NCI-H82 treated with DMSO at 0.1 percent for 48 hours (cell line): ENCODE measurements at regions not wholly inside any gene's neighbourhood (a gene's known extent, or its start where the extent isn't known, plus 50 kb on each side); places are given as distances from the start of the nearest gene placed in this dataset.
"Not testable (repeated sequence)": the region's sequence is repeated elsewhere in the genome, so short reads cannot be mapped to it uniquely, and the experiment has no call there.

Source experiments
- DNase-seq: peaks from one replicate; lab custom pipeline; 2025; ENCODE audit not compliant: unreplicated experiment; lab: John Stamatoyannopoulos, UW

- not testable (repeated sequence) for DNase-seq
Measured at GRCh38 chr14:87733115-87733514, 259.9 kb downstream of the GALC start.

GRCh38 chr14:87732562-87732961 is 260.4 kb downstream of the GALC start:
- DNase-seq, result no peak

GRCh38 chr14:87725318-87725717 is 267.7 kb downstream of the GALC start:
- DNase-seq, result peak; percentile 1

DNA sequence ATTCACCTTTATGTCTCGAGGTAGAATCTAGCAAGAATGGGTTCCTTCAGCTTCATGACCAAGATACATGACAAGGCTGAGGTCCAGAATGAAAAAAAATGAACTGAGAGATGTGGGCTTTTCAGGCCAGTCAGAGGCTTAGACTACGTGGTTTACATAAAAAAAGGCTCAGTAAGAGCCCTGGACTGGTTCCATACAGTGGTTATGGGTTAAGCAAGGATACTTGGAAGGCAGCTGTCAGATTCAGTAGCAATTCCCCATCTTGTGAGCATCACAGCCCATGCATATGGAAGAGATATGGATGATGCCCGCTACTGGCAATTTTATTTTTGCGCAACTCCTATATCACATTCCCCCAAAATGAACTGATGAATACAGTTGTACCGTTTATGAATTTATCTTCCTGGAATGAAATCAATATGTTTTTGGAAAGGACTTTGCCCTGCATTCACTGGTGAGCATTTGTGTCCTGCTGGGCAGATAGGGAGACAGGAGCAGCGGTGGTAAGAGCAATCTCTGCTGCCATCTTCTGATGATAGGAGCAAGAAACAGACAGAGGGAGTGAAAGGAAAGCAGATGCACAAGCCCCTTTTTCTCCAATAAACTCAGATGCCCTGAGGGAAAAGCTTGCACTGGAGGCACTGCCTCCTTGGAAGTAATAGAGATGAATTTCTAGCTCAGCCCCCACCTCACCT is 280.4 kb downstream of the GALC start:
- no peak for DNase-seq

DNA sequence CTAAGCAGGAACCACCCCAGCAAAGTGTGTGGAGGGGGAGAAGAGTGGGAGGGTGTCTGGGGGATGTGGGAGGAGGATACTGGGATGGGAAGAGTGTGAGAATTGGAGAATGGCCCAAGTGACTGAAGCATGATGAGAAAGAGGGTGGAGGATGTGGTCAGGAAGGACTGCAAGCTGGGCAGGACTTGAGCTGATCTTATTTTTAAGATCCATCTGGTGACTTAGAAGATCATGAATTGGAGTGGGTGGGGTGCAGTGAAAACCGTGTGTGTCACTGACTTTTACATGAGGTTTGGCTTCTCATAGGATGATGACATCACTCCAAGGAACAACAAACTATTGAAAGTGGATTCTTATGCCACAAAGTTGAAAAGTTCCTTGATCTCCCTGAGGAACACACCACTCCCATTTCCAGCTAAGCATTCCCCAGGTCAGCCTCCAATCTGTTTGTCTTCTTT is 287.5 kb downstream of the GALC start:
- DNase-seq, result no peak

GRCh38 chr14:87698481-87698880 is 294.5 kb downstream of the GALC start:
- DNase-seq, result no peak

DNA sequence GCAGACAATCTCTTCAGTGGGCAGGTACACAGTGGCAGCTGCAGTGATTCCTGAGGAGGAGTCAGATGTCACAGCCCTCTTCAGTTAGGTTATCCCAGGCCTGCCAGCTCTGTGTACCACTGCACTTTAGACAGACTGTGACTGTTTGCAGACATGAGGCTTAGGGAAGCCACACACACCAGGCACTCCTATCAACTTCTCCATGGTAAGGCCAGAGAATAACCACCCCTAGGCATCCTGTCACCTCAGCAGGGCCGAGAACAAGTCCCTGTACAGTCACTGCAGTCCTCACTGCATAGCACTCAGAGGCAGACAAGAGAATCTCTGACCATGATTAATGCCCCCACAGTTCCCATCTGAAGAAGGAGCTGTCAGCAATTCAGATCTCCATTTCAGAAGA is 296.5 kb downstream of the GALC start:
- DNase-seq, result no peak

- DNase-seq, result no peak
Measured at GRCh38 chr14:87691042-87691881, 301.7 kb downstream of the GALC start.

DNA sequence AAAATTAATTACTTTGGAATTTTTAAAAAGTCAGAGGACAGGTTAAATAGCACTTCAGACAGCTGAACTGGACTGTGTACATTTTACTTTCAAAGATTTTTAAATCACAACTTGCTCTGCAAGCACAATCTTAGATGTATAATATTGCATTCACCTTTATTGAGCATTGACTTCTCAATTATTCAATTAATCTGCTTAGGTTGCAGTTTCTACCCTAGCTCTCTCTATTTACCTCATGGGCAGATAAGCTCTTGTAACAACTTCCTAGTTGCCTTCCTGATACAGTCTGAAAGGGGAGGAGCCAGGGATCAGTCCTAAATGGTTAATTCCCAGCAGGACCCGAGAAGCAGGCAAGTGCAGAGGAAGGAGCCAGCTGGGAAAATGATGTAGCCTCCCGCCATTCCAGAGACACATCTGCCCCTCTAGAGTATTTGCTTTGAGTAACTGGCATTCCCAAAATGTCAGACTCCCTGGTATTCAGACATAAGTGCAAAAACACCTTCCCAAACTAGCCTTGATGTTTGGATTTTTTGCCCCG is 302.8 kb downstream of the GALC start:
- peak; percentile 67 for DNase-seq

GRCh38 chr14:87688524-87688923 is 304.5 kb downstream of the GALC start:
- no peak for DNase-seq

DNA sequence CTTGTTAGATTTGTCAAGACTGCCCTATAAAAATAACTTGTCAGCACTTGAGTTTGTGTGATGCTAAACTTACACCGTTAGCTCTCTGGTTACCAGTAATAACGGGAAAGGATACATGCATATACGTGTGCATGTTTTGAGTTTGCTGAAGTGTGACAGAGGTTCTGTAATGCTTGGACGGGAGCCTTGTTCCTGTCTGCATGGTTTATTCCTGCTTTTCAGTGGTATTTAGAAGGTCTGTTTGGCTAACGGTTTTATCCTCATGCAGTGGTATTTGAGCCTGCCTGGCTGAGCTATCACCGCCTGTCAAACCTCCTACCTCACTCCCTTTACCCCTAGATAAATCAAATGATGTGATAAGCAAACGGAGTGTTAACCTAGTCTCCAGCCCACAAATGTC is 305.6 kb downstream of the GALC start:
- no peak for DNase-seq

- no peak for DNase-seq
Measured at GRCh38 chr14:87686746-87687145, 306.2 kb downstream of the GALC start.

DNA sequence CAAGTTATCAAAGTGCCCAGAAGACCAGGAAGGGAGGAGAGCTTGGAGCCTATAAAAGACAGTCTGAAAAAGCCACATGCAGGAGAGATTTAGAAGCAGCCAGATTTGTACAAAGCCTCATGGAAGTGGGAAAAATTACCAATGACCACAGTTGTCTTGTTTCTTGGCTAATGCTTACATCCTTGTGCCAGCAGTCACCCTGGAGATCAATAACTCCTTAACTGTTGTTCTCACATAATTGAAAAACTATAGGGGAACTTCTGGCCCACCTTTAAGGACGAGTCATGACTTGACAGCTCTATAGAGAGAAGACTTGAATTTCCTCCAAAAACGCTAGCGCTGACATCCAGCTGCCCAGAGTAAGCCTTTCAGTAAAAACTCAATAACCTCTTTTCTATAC is 313.1 kb downstream of the GALC start:
- no peak for DNase-seq

DNA sequence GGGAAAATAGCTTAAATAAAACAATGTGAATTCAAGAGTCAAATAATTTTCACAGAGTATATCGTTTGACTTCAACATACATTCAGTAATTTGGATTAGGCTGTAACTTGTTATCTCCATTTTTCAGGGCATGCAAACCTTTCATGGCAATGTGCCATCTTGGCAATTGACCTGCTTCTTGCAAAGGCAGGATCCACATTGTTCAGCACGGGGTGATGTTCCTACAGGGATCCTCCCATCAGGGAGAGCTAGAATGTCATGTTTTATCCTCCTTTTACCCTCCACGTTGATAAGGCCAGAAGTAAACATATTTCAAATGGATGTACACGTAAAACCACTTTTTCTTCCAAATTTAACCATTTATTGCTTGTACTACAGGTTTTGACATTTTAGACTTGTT is 314.4 kb downstream of the GALC start:
- DNase-seq, result no peak

- DNase-seq, result no peak
Measured at GRCh38 chr14:87676814-87677437, 316.1 kb downstream of the GALC start.

DNA sequence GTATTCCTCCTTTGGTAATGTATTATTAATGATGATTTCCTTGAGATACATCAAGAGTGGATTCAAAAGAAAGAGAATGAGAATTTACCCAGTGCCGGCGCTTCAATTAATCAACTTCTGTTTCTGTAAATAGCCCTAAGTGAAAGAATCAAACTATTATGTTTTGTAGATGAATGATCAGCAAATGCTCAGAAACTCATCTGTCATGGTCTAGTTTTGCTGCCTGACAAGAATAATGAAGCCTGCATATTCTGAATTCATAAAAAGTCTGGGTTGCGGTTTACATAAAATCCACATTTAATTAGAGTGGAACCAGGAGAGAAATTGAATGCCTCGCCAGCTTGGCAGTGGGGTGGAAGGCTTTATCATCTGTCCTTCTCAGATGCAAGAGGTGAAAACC is 325.3 kb downstream of the GALC start:
- DNase-seq, result no peak

GRCh38 chr14:87656315-87656714 is 336.7 kb downstream of the GALC start:
- DNase-seq, result no peak

DNA sequence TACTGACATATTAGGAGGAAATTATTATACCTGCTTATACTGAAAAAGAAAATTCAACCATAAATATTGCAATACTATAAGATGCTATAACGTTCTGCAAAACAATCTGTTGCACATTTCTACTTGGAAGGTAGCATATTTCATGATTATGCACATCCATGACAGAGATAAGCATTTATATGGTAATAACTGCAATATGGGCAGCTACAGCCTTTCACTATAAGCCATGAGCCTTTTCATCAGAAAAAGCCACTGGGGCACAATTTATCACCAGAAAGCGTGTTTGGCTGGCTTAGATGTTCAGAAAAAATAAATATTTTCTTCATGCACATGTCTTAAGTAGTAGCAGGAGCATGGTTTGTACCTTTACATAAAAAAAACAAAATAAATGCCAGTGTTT is 340.7 kb downstream of the GALC start:
- no peak for DNase-seq

DNA sequence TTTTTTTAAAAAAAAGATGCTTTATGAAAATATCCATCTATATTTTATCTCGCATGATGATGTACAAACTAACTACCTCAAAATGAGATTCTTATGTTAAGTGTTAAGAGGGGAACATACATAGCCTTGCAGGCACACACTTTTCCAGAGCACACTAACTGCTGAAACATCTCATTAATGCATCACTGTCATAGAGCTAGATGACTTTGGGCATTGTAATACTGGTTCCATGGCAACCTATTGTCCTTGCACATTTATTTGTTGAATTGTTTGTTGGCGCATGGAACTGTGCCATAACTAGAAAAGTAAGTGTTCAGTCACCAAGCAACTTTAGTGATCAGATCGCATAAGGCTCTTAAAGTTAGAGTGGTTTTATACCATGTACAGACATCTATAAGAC is 348.3 kb downstream of the GALC start:
- DNase-seq, result no peak

GRCh38 chr14:87643005-87643404 is 350.0 kb downstream of the GALC start:
- DNase-seq, result no peak

- DNase-seq, result no peak
Measured at GRCh38 chr14:87640553-87640952, 352.4 kb downstream of the GALC start.

DNA sequence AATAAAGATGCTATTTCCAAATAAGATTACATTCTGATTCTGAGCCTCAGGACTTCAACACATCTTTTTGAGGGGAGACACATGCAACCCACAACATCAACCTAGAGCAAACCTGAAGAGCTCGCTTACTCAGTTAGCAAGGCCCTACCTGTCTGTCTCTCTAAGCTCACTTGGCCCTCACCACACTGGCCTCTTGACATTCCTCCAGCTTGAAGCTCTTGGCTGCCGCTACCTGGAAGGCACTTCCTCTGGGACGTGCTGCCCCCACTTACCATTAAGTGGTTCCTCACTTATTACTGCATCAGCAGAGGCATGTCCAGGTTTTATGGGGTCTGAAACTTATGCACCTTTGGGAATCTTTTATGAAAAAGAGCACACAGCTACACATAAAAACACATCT is 354.8 kb downstream of the GALC start:
- DNase-seq, result no peak
